Prostate gland (tissue), 2 donors: ENCODE measurements at regions not wholly inside any gene's neighbourhood (a gene's known extent, or its start where the extent isn't known, plus 50 kb on each side); places are given as distances from the start of the nearest gene placed in this dataset.

ENCODE experiments used
- CTCF ChIP-seq, 4 experiments: fragments of 200-600 bp in 2 of 4; fragments of 450-650 bp in 2 of 4; sonication (generic) in 2 of 4; IDR thresholded peaks; 1 replicate in 3 of 4; 2 replicates in 1 of 4; pipeline ENCODE4 v1.5.1; 2016 to 2019; ENCODE audit warnings: antibody characterized with exemption in 4 of 4, mild to moderate bottlenecking in 2 of 4, moderate library complexity in 2 of 4
- POLR2A ChIP-seq: fragments of 450-650 bp; IDR thresholded peaks from one replicate; pipeline ENCODE4 v1.6.1; 2016; ENCODE audit warnings: antibody characterized with exemption, mild to moderate bottlenecking

GRCh38 chr12:18983854-18984253 lies 145.7 kb upstream of the PLEKHA5 start:
- TF ChIP-seq CTCF (IDR thresholded peaks at IDR 0.05) = no peak
- TF ChIP-seq POLR2A = no peak
